HepG2 (cell line): ENCODE measurements at regions not wholly inside any gene's neighbourhood (a gene's known extent, or its start where the extent isn't known, plus 50 kb on each side); places are given as distances from the start of the nearest gene placed in this dataset.

Experiments
- ATAC-seq: fragments of 200-7000 bp; cut with Tn5 transposase; 3 replicates; pipeline ENCODE4 v1.9.1; 2020; ENCODE audit warnings: mild to moderate bottlenecking, moderate library complexity
- BruUV-seq: library from RNA; stranded (reverse); fragments of 400-500 nt; replicated peaks from 2 replicates; lab custom pipeline; 2021; lab: Mats Ljungman, UMichigan
- CTCF ChIA-PET: fragments of 300-600 bp; formaldehyde crosslinking; extraction: SDS; loops from one replicate; lab custom pipeline; 2021; ENCODE audit warnings: low total read pairs, inconsistent platforms, low intra/inter-chr PET ratio; lab: Yijun Ruan, JAX
- POLR2A ChIA-PET: fragments of 350-600 bp; sonication (Branson Sonifier 250); formaldehyde crosslinking; loops from one replicate; lab custom pipeline; 2020; ENCODE audit warnings: antibody characterized with exemption, inconsistent platforms; lab: Yijun Ruan, JAX
- DNase-seq: peaks from one replicate; pipeline ENCODE4 v3.0.0-alpha.2; 2015; ENCODE audit warnings: low spot score
- FAIRE-seq: peaks from 3 replicates; lab custom pipeline; 2011; peaks lifted over from hg19 to GRCh38; lab: Jason Lieb, UNC
- H2AFZ ChIP-seq: one replicate; pipeline ENCODE4 v1.6.1; 2011; ENCODE audit warnings: low read length, inconsistent platforms
- H3K27ac ChIP-seq: fragments of 300-600 bp; 3 replicates; pipeline ENCODE4 v1.8.0; 2011; ENCODE audit warnings: mixed run types, mild to moderate bottlenecking, mixed read lengths, low read length, inconsistent platforms; ENCODE audit not compliant: insufficient read depth; ENCODE audit errors: extremely low read length
- H3K27me3 ChIP-seq, 2 experiments: fragments of 200-600 bp in 1 of 2; 2 replicates in 1 of 2; 3 replicates in 1 of 2; pipeline versions ENCODE4 v1.6.0 to v1.8.0; 2011; ENCODE audit warnings: low read length in 2 of 2, mild to moderate bottlenecking in 2 of 2, moderate library complexity in 2 of 2, inconsistent platforms in 1 of 2; ENCODE audit not compliant: insufficient read depth in 2 of 2, control insufficient read depth in 1 of 2
- H3K36me3 ChIP-seq, 2 experiments: fragments of 200-600 bp in 1 of 2; replicated peaks in 1 of 2; 2 replicates in 1 of 2; 3 replicates in 1 of 2; pipeline versions ENCODE4 v1.5.1 to v1.8.0; 2011; ENCODE audit warnings: low read length in 2 of 2, inconsistent platforms in 1 of 2; ENCODE audit not compliant: insufficient read depth in 2 of 2, control insufficient read depth in 1 of 2
- H3K4me1 ChIP-seq: 2 replicates; pipeline ENCODE4 v1.5.1; 2012; ENCODE audit warnings: low read length, inconsistent platforms; ENCODE audit not compliant: insufficient read depth
- H3K4me2 ChIP-seq: 2 replicates; pipeline ENCODE4 v1.6.0; 2011; ENCODE audit warnings: low read depth, low read length, inconsistent platforms
- H3K4me3 ChIP-seq, 3 experiments: fragments of 200-600 bp in 1 of 3; sonication (generic), shearing (Covaris generic) in 1 of 3; replicated peaks in 1 of 3; 2 replicates each; pipeline ENCODE4 v1.5.1; 2011 to 2016; ENCODE audit warnings: low read length in 3 of 3, inconsistent platforms in 2 of 3, low read depth in 2 of 3, mild to moderate bottlenecking in 2 of 3, control low read depth in 1 of 3, mixed read lengths in 1 of 3; ENCODE audit not compliant: insufficient read depth in 1 of 3
- H3K79me2 ChIP-seq: one replicate; pipeline ENCODE4 v1.6.1; 2011; ENCODE audit warnings: low read length, inconsistent platforms; ENCODE audit not compliant: insufficient read depth
- H3K9ac ChIP-seq: 2 replicates; pipeline ENCODE4 v1.6.0; 2011; ENCODE audit warnings: mild to moderate bottlenecking, low read depth, low read length, inconsistent platforms; ENCODE audit not compliant: insufficient read depth
- H3K9me3 ChIP-seq: 2 replicates; pipeline ENCODE4 v1.5.1; 2012; ENCODE audit warnings: mild to moderate bottlenecking, low read length
- H4K20me1 ChIP-seq: 2 replicates; pipeline ENCODE4 v1.6.0; 2011; ENCODE audit warnings: inconsistent platforms, mild to moderate bottlenecking, low read length, moderate library complexity; ENCODE audit not compliant: insufficient read depth
- AHR ChIP-seq: IDR thresholded peaks from 2 replicates; pipeline ENCODE4 v1.6.1; 2018; ENCODE audit warnings: missing genetic modification reagents, missing compliant biosample characterization
- BHLHE40 ChIP-seq: IDR thresholded peaks from 2 replicates; pipeline ENCODE4 v1.6.1; 2011; ENCODE audit warnings: low read length, improper control_type of control experiment
- CENPBD1 ChIP-seq: sonication (generic); formaldehyde crosslinking; IDR thresholded peaks from 2 replicates; pipeline ENCODE4 v1.8.0; 2022; ENCODE audit warnings: missing genetic modification reagents, low read depth, mild to moderate bottlenecking, borderline replicate concordance
- CREB1 ChIP-seq, 2 experiments: fragments of 450-650 bp in 1 of 2; IDR thresholded peaks; 2 replicates each; pipeline ENCODE4 v1.6.1; 2016 to 2017; ENCODE audit warnings: control low read depth in 1 of 2, mild to moderate bottlenecking in 1 of 2, missing compliant biosample characterization in 1 of 2, missing genetic modification characterization in 1 of 2
- FOXA3 ChIP-seq: IDR thresholded peaks from 2 replicates; pipeline ENCODE4 v1.6.1; 2016; ENCODE audit warnings: missing genetic modification reagents, missing compliant biosample characterization
- KAT8 ChIP-seq: IDR thresholded peaks from 2 replicates; pipeline ENCODE4 v1.6.1; 2016; ENCODE audit warnings: missing genetic modification reagents, missing compliant biosample characterization
- KDM4B ChIP-seq: sonication (generic); formaldehyde crosslinking; IDR thresholded peaks from 2 replicates; pipeline ENCODE4 v1.4.0; 2020; ENCODE audit warnings: missing genetic modification reagents
- MAF1 ChIP-seq: sonication (generic); formaldehyde crosslinking; IDR thresholded peaks from 2 replicates; pipeline ENCODE4 v1.5.0; 2020; ENCODE audit warnings: missing genetic modification reagents, borderline replicate concordance
- NFIB ChIP-seq: sonication (generic); formaldehyde crosslinking; IDR thresholded peaks from 2 replicates; pipeline ENCODE4 v1.9.0; 2021; ENCODE audit warnings: missing genetic modification reagents, mild to moderate bottlenecking, borderline replicate concordance
- PATZ1 ChIP-seq: sonication (generic); formaldehyde crosslinking; IDR thresholded peaks from 2 replicates; pipeline ENCODE4 v1.4.0; 2020; ENCODE audit warnings: missing genetic modification reagents
- PHB2 ChIP-seq: fragments of 450-650 bp; IDR thresholded peaks from 2 replicates; pipeline ENCODE4 v1.6.1; 2018; ENCODE audit not compliant: partially characterized antibody
- PLRG1 ChIP-seq: fragments of 450-650 bp; conservative IDR thresholded peaks from 2 replicates; pipeline ENCODE4 v1.6.1; 2016
- SMYD3 ChIP-seq: sonication (generic); formaldehyde crosslinking; IDR thresholded peaks from 2 replicates; pipeline ENCODE4 v1.8.1; 2023; ENCODE audit warnings: mild to moderate bottlenecking, missing genetic modification reagents
- SOX6 ChIP-seq, 2 experiments: fragments of 450-650 bp in 1 of 2; sonication (generic) in 1 of 2; formaldehyde crosslinking in 1 of 2; IDR thresholded peaks; 2 replicates each; pipeline versions ENCODE4 v1.4.0 to v1.6.1; 2017 to 2020; ENCODE audit warnings: antibody characterized with exemption in 1 of 2, mild to moderate bottlenecking in 1 of 2, missing genetic modification reagents in 1 of 2
- STAT5B ChIP-seq: sonication (generic); formaldehyde crosslinking; IDR thresholded peaks from 2 replicates; pipeline ENCODE4 v1.4.0; 2020; ENCODE audit warnings: missing genetic modification reagents
- SYNCRIP ChIP-seq: fragments of 200-400 bp; formaldehyde crosslinking; IDR thresholded peaks from 2 replicates; pipeline ENCODE4 v1.6.1; 2018; ENCODE audit warnings: mild to moderate bottlenecking, low read depth, low read length; ENCODE audit not compliant: insufficient read depth
- ZBTB44 ChIP-seq: sonication (generic); formaldehyde crosslinking; IDR thresholded peaks from 2 replicates; pipeline ENCODE4 v1.4.0; 2020; ENCODE audit warnings: missing genetic modification reagents
- ZNF20 ChIP-seq: sonication (generic); formaldehyde crosslinking; IDR thresholded peaks from 2 replicates; pipeline ENCODE4 v1.4.0; 2020; ENCODE audit warnings: mild to moderate bottlenecking, moderate library complexity, missing genetic modification reagents
- ZNF230 ChIP-seq: sonication (generic); formaldehyde crosslinking; IDR thresholded peaks from 2 replicates; pipeline ENCODE4 v1.4.0; 2020; ENCODE audit warnings: mild to moderate bottlenecking, missing genetic modification reagents
- ZNF749 ChIP-seq: sonication (generic); formaldehyde crosslinking; IDR thresholded peaks from 2 replicates; pipeline ENCODE4 v1.8.0; 2022; ENCODE audit warnings: mild to moderate bottlenecking, missing genetic modification reagents, moderate library complexity, borderline replicate concordance
- ZNF83 ChIP-seq: sonication (generic); formaldehyde crosslinking; IDR thresholded peaks from 2 replicates; pipeline ENCODE4 v1.4.0; 2020; ENCODE audit warnings: missing genetic modification reagents, mild to moderate bottlenecking, borderline replicate concordance
- ZNF850 ChIP-seq: sonication (generic); formaldehyde crosslinking; conservative IDR thresholded peaks from 2 replicates; pipeline ENCODE4 v1.9.0; 2021; ENCODE audit warnings: mild to moderate bottlenecking, missing genetic modification reagents
- WGBS: methylation state at CpG from one replicate; pipeline ENCODE4 v1.1.6; 2017; ENCODE audit warnings: low lambda C conversion rate; 5-methylcytosine and 5-hydroxymethylcytosine counted together
- in situ Hi-C: cut with HindIII; loops from 2 replicates; pipeline ENCODE4 v1.10.0; 2017; ENCODE audit warnings: low pct_unique_long_range_greater_than_20kb; ENCODE audit not compliant: extremely low pct_ligation_motif_present
- intact Hi-C: fragments of 100-400 bp; cut with micrococcal nuclease; formaldehyde crosslinking; loops from one replicate; pipeline ENCODE4 v1.10.0; 2022; ENCODE audit not compliant: unreplicated experiment
- TF ChIP-seq, protein P1 (sequence below): sonication (generic); formaldehyde crosslinking; IDR thresholded peaks from 2 replicates; pipeline ENCODE4 v1.4.0; 2020; ENCODE audit warnings: missing genetic modification reagents

GRCh38 chr1:87535551-87535950 is 206.9 kb downstream of the LMO4 start (continued):
- TF ChIP-seq CENPBD1 (CRISPR knock-in tag) = no peak
- TF ChIP-seq ZBTB44 = no peak
- TF ChIP-seq ZNF83 = no peak
- TF ChIP-seq PLRG1 = no peak
- no peak for TF ChIP-seq PHB2
- no peak for TF ChIP-seq PATZ1 (CRISPR knock-in tag)
- TF ChIP-seq CREB1 (IDR thresholded peaks at IDR 0.05) = no peak
- no peak for TF ChIP-seq CREB1 (CRISPR knock-in tag; IDR thresholded peaks at IDR 0.05)
- TF ChIP-seq MAF1 (CRISPR knock-in tag) = no peak
- TF ChIP-seq SMYD3 (CRISPR knock-in tag) = no peak
- no peak for TF ChIP-seq SOX6 (IDR thresholded peaks at IDR 0.05)
- no peak for TF ChIP-seq SOX6 (CRISPR knock-in tag; IDR thresholded peaks at IDR 0.05)

DNA sequence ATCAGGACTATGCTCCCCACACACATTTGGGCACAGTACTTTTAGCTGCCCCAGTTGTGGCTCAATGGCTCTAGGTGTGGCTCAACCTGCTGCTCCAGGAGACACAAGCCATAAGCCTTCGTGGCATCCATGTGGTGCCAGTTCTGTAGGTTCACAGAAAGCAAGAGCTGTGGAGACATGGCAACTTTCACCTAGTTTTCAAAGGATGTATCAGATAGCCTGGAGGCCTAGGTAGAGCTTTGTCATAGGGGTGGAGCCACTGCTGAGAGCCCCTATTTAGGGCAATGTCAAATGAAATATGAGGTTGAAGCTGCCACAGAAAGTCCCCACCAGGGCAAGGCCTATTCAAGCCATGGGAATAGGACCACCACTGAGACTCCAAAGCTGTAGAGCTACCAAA is 210.5 kb downstream of the LMO4 start:
- intact Hi-C loops = no loop called here
- H4K20me1 ChIP-seq = no peaks in the 10 kb centered on the region
- ATAC-seq (no peak), DNase-seq (no peak), FAIRE-seq (no peak)
- peaks cover 19% of the 10 kb centered on the region; the same call in 1 of the 2 replicates for H3K9me3 ChIP-seq
- H3K27ac ChIP-seq = no peak overlapping the region
- no peaks in the 10 kb centered on the region for H3K36me3 ChIP-seq
- no peak overlapping the region for H3K4me3 ChIP-seq
- ChIA-PET POLR2A (no interaction called here), CTCF (no interaction called here)
- no CpG with 5 or more reads among the region's 1 CpG for WGBS
- H2AFZ ChIP-seq = no peak overlapping the region
- H3K9ac ChIP-seq = no peak overlapping the region
- no peaks in the 10 kb centered on the region for H3K27me3 ChIP-seq
- H3K4me1 ChIP-seq = no peaks in the 10 kb centered on the region
- H3K4me2 ChIP-seq = no peak overlapping the region
- BruUV-seq = no TSS peak
- no peaks in the 10 kb centered on the region for H3K79me2 ChIP-seq
- in situ Hi-C loops = no loop called here
- TF ChIP-seq NFIB (CRISPR knock-in tag) = no peak
- no peak for TF ChIP-seq SYNCRIP
- no peak for TF ChIP-seq KAT8 (CRISPR knock-in tag)
- TF ChIP-seq ZNF749 (CRISPR knock-in tag) = no peak
- TF ChIP-seq STAT5B (CRISPR knock-in tag) = no peak
- no peak for TF ChIP-seq AHR (CRISPR knock-in tag)
- no peak for TF ChIP-seq ZNF20
- no peak for TF ChIP-seq ZNF850 (CRISPR knock-in tag)
- TF ChIP-seq KDM4B (CRISPR knock-in tag) = no peak
- TF ChIP-seq, protein P1, sequence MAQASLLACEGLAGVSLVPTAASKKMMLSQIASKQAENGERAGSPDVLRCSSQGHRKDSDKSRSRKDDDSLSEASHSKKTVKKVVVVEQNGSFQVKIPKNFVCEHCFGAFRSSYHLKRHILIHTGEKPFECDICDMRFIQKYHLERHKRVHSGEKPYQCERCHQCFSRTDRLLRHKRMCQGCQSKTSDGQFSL = no peak
- TF ChIP-seq FOXA3 (CRISPR knock-in tag) = no peak
- no peak for TF ChIP-seq ZNF230 (CRISPR knock-in tag)
- TF ChIP-seq BHLHE40 = no peak
